ENCODE measurements at regions not wholly inside any gene's neighbourhood (a gene's known extent, or its start where the extent isn't known, plus 50 kb on each side); places are given as distances from the start of the nearest gene placed in this dataset.

DNA sequence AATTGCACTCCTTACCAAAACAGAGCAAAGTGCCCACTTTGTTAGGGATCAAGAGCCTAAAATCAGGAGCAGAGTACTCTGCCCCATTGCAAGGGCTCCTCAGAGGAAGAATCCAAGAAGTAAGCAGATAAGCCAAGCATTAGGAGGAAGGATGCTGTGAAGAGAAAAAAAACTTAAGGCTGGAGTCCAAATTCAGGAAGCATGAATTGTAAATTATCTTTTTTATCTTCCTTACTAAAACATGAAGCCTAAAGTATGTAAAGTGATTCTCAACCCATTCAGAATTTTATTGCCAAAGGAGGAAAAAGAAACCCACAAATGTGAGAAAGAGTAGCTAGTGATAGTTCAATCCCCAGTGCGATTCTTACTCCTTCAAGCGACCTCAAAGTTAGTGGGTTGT is 523.9 kb downstream of the TAF11L14 start:
- POLR2A ChIA-PET, result no interaction called here
- CTCF ChIA-PET, result no interaction called here
- TF ChIP-seq CTCF (IDR thresholded peaks at IDR 0.05; ENCODE audit: control extremely low read depth, extremely low read depth, low read depth, missing control alignments), result no peak
- no peak for DNase-seq (ENCODE audit: extremely low spot score)

DNA sequence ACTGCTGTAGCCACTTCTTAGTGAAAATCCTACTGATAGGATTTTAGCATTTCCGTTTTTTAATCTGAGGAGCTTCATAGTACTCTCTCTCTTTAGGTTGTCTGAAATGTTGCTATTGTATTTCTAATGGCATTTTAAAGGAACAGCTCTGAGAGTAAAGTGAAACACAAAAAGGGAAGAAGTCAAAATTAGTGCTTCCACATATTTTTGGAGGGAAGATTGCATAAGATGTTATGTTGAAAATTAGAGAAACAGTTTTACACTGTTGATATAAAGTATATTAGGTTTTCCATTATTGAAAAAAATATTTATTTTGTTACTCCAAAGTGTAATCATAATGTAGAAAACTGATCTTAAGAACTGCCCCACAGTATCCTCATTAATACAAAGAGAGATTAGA is 525.1 kb downstream of the TAF11L14 start:
- CTCF ChIA-PET, result no interaction called here
- DNase-seq (ENCODE audit: extremely low spot score), result no peak
- POLR2A ChIA-PET, result no interaction called here
- TF ChIP-seq CTCF (IDR thresholded peaks at IDR 0.05; ENCODE audit: control extremely low read depth, extremely low read depth, low read depth, missing control alignments), result no peak

DNA sequence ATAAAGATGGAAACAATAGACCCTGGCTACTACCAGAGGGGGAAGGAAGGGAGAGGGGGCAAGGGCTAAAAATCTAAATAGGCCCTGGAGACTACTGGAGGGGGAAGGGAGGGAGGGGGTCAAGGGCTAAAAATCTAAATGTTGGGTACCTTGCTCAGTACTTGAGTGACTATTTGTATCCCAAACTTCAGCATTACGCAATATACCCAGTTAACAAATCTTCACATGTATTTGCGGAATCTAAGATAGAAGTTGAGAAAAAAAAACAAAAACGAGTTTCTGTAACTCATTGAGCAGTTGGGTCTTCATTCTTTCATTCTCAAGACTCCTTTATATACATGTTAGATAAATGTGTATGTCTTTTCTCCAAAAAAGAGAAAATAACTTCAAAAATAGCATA is 537.4 kb downstream of the TAF11L14 start:
- CTCF ChIA-PET, result no interaction called here
- DNase-seq (ENCODE audit: extremely low spot score), result no peak
- POLR2A ChIA-PET, result no interaction called here
- TF ChIP-seq CTCF (IDR thresholded peaks at IDR 0.05; ENCODE audit: control extremely low read depth, extremely low read depth, low read depth, missing control alignments), result no peak

- TF ChIP-seq CTCF (IDR thresholded peaks at IDR 0.05; ENCODE audit: control extremely low read depth, extremely low read depth, low read depth, missing control alignments), result no peak
- POLR2A ChIA-PET, result no interaction called here
- no peak for DNase-seq (ENCODE audit: extremely low spot score)
- CTCF ChIA-PET, result no interaction called here
These were observed 545.3 kb downstream of the TAF11L14 start for GRCh38 chr5:18179579-18179978.

GRCh38 chr5:18181575-18181974 is 547.3 kb downstream of the TAF11L14 start:
- DNase-seq (ENCODE audit: extremely low spot score), result no peak
- POLR2A ChIA-PET, result no interaction called here
- CTCF ChIA-PET, result no interaction called here
- no peak for TF ChIP-seq CTCF (IDR thresholded peaks at IDR 0.05; ENCODE audit: control extremely low read depth, extremely low read depth, low read depth, missing control alignments)

GRCh38 chr5:18195910-18196309 is 561.6 kb downstream of the TAF11L14 start:
- ChIA-PET POLR2A (no interaction called here), CTCF (no interaction called here)
- TF ChIP-seq CTCF (IDR thresholded peaks at IDR 0.05; ENCODE audit: control extremely low read depth, extremely low read depth, low read depth, missing control alignments), result no peak
- DNase-seq (ENCODE audit: extremely low spot score), result no peak

- DNase-seq (ENCODE audit: extremely low spot score), result no peak
- TF ChIP-seq CTCF (IDR thresholded peaks at IDR 0.05; ENCODE audit: control extremely low read depth, extremely low read depth, low read depth, missing control alignments), result no peak
- ChIA-PET CTCF (no interaction called here), POLR2A (no interaction called here)
These were observed 563.5 kb downstream of the TAF11L14 start for GRCh38 chr5:18197734-18198133.
